SK-N-SH (cell line): ENCODE measurements at regions not wholly inside any gene's neighbourhood (a gene's known extent, or its start where the extent isn't known, plus 50 kb on each side); places are given as distances from the start of the nearest gene placed in this dataset.

ENCODE experiments used
- CTCF ChIA-PET: fragments of 300-600, 350-600 bp; formaldehyde crosslinking; extraction: SDS; loops from one replicate; lab custom pipeline; 2021; lab: Yijun Ruan, JAX
- POLR2A ChIA-PET: fragments of 350-600 bp; sonication (Branson Sonifier 250); formaldehyde crosslinking; extraction: SDS; loops from one replicate; lab custom pipeline; 2020; ENCODE audit warnings: antibody characterized with exemption, inconsistent platforms; lab: Yijun Ruan, JAX
- DNase-seq: peaks from one replicate; pipeline ENCODE4 v3.0.0; 2012
- H2AFZ ChIP-seq: fragments of 200-600 bp; sonication (generic); 2 replicates; pipeline ENCODE4 v1.8.1; 2016; ENCODE audit warnings: antibody characterized with exemption, mild to moderate bottlenecking, low read depth
- H3F3A ChIP-seq: fragments of 200-600 bp; sonication (generic); replicated peaks from 2 replicates; pipeline ENCODE3; 2016; ENCODE audit warnings: antibody characterized with exemption, mild to moderate bottlenecking; ENCODE audit not compliant: insufficient read depth
- H3K27ac ChIP-seq, 2 experiments: fragments of 200-500 bp in 1 of 2; fragments of 200-600 bp in 1 of 2; sonication (Bioruptor generic) in 1 of 2; sonication (generic), shearing (Covaris generic) in 1 of 2; 2 replicates each; pipeline versions ENCODE4 v1.5.1 to v1.6.1; 2014 to 2016; ENCODE audit warnings: low read depth in 2 of 2, inconsistent platforms in 1 of 2, low read length in 1 of 2, mild to moderate bottlenecking in 1 of 2, mixed read lengths in 1 of 2
- H3K27me3 ChIP-seq: fragments of 200-600 bp; sonication (generic), shearing (Covaris generic); 2 replicates; pipeline ENCODE4 v1.6.1; 2016; ENCODE audit warnings: mixed run types; ENCODE audit not compliant: insufficient read depth
- H3K36me3 ChIP-seq, 2 experiments: fragments of 200-500 bp in 1 of 2; fragments of 200-600 bp in 1 of 2; sonication (Bioruptor generic) in 1 of 2; sonication (generic) in 1 of 2; replicated peaks in 1 of 2; 2 replicates each; pipeline versions ENCODE3 to v1.5.1; 2014 to 2016; ENCODE audit warnings: low read length in 1 of 2, mild to moderate bottlenecking in 1 of 2; ENCODE audit not compliant: insufficient read depth in 2 of 2, control insufficient read depth in 1 of 2
- H3K4me1 ChIP-seq, 2 experiments: fragments of 200-500 bp in 1 of 2; fragments of 200-600 bp in 1 of 2; sonication (Bioruptor generic) in 1 of 2; sonication (generic), shearing (Covaris generic) in 1 of 2; 2 replicates each; pipeline versions ENCODE4 v1.5.1 to v1.6.1; 2014 to 2016; ENCODE audit warnings: low read depth in 1 of 2, low read length in 1 of 2, mixed run types in 1 of 2; ENCODE audit not compliant: insufficient read depth in 2 of 2, control insufficient read depth in 1 of 2
- H3K4me2 ChIP-seq: fragments of 200-600 bp; sonication (generic), shearing (Covaris generic); 2 replicates; pipeline ENCODE4 v1.6.1; 2017; ENCODE audit warnings: mixed run types
- H3K4me3 ChIP-seq, 2 experiments: fragments of 200-500 bp in 1 of 2; fragments of 200-600 bp in 1 of 2; sonication (Bioruptor generic) in 1 of 2; sonication (generic), shearing (Covaris generic) in 1 of 2; 2 replicates each; pipeline versions ENCODE4 v1.5.1 to v1.8.1; 2014 to 2016; ENCODE audit warnings: low read depth in 2 of 2, inconsistent platforms in 1 of 2, low read length in 1 of 2, mild to moderate bottlenecking in 1 of 2, mixed read lengths in 1 of 2, moderate library complexity in 1 of 2
- H3K79me2 ChIP-seq: fragments of 200-600 bp; sonication (generic); 2 replicates; pipeline ENCODE4 v1.8.1; 2017; ENCODE audit warnings: mild to moderate bottlenecking; ENCODE audit not compliant: insufficient read depth
- H3K9ac ChIP-seq: fragments of 200-600 bp; sonication (generic); 2 replicates; pipeline ENCODE4 v1.6.1; 2017; ENCODE audit warnings: mixed run types
- H3K9me2 ChIP-seq: fragments of 200-600 bp; sonication (generic); 2 replicates; pipeline ENCODE4 v1.6.1; 2017; ENCODE audit warnings: mixed run types
- H3K9me3 ChIP-seq: fragments of 200-600 bp; sonication (generic); 2 replicates; pipeline ENCODE4 v1.6.1; 2017; ENCODE audit warnings: mixed run types, mild to moderate bottlenecking, moderate library complexity
- H4K20me1 ChIP-seq: fragments of 200-600 bp; sonication (generic); 2 replicates; pipeline ENCODE4 v1.6.1; 2017; ENCODE audit warnings: mild to moderate bottlenecking, mixed run types; ENCODE audit not compliant: insufficient read depth
- CHD2 ChIP-seq: fragments of 150-350 bp; IDR thresholded peaks from 2 replicates; pipeline ENCODE4 v1.6.1; 2018; ENCODE audit warnings: low read length; ENCODE audit not compliant: partially characterized antibody
- FOXJ3 ChIP-seq: sonication (generic); formaldehyde crosslinking; IDR thresholded peaks from 2 replicates; pipeline ENCODE4 v1.5.1; 2020; ENCODE audit warnings: mild to moderate bottlenecking, missing genetic modification reagents
- GABPA ChIP-seq: IDR thresholded peaks from 2 replicates; pipeline ENCODE4 v1.4.0; 2012; ENCODE audit warnings: low read depth, mild to moderate bottlenecking
- GATA2 ChIP-seq: sonication (generic); formaldehyde crosslinking; IDR thresholded peaks from 2 replicates; pipeline ENCODE4 v1.5.0; 2020; ENCODE audit warnings: mild to moderate bottlenecking, missing genetic modification reagents
- MEF2A ChIP-seq: IDR thresholded peaks from 2 replicates; pipeline ENCODE4 v1.4.0; 2012; ENCODE audit warnings: low read depth, borderline replicate concordance
- NFIC ChIP-seq: IDR thresholded peaks from 2 replicates; pipeline ENCODE4 v1.4.0; 2012; ENCODE audit warnings: borderline replicate concordance
- RAD21 ChIP-seq: IDR thresholded peaks from 2 replicates; pipeline ENCODE4 v1.6.1; 2012; ENCODE audit warnings: mild to moderate bottlenecking, low read length
- TAF1 ChIP-seq: IDR thresholded peaks from 2 replicates; pipeline ENCODE4 v1.6.1; 2012; ENCODE audit warnings: low read depth, mild to moderate bottlenecking, low read length, moderate library complexity, borderline replicate concordance
- TCF12 ChIP-seq: IDR thresholded peaks from 2 replicates; pipeline ENCODE4 v1.4.0; 2012
- YY1 ChIP-seq: IDR thresholded peaks from 2 replicates; pipeline ENCODE4 v1.4.0; 2012; ENCODE audit warnings: low read depth, mild to moderate bottlenecking
- WGBS: methylation state at CpG from one replicate; pipeline ENCODE4 v1.1.6; 2017; ENCODE audit warnings: low lambda C conversion rate; 5-methylcytosine and 5-hydroxymethylcytosine counted together
- TF ChIP-seq, protein P1 (sequence below): IDR thresholded peaks from 2 replicates; pipeline ENCODE4; 2012
- TF ChIP-seq, protein P2 (sequence below): IDR thresholded peaks from 2 replicates; pipeline ENCODE4 v1.4.0; 2012; ENCODE audit warnings: low read depth
- TF ChIP-seq, protein P3 (sequence below): IDR thresholded peaks from 2 replicates; pipeline ENCODE4 v1.6.1; 2012; ENCODE audit warnings: mild to moderate bottlenecking, low read depth, low read length, moderate library complexity
- TF ChIP-seq, protein P4 (sequence below): IDR thresholded peaks from 2 replicates; pipeline ENCODE4 v1.4.0; 2012; ENCODE audit warnings: low read depth, borderline replicate concordance

DNA sequence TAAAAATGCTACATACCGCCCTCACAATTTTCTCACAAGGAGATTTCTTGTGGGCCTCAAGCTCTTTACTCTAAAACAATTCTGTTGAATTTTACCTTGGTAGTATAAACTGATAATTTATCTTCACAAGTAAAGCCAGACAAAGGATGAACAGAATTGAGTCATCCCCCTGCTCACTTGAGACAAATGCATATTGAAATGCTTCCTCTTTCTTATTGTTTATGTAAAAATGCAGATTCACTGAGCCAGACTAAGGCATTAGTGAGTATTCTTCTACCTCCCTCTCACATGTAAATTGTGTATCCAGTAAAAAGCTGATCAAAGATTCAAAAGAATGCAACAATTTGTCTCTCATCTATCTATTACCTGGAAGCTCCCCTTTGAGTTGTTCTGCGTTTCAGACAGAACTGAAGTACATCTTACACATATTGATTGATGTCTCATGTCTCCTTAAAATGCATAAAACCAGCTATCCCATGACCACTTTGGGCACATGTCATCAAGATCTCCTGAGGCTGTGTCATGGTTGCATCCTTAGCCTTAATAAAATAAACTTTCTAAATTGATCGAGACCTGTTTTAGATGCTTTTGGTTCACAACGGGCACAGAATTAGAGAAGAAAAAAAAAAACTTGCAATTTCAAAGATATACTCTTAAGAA lies 743.1 kb upstream of the B3GALT2 start:
- POLR2A ChIA-PET = no interaction called here
- CTCF ChIA-PET = no interaction called here
- H3K27ac ChIP-seq = no peak overlapping the region
- H3K36me3 ChIP-seq = no peaks in the 10 kb centered on the region
- H3K9me3 ChIP-seq = no peaks in the 10 kb centered on the region
- no peak overlapping the region for H3K4me3 ChIP-seq
- no peak overlapping the region for H3K4me2 ChIP-seq
- no peaks in the 10 kb centered on the region for H3F3A ChIP-seq
- no peaks in the 10 kb centered on the region for H3K79me2 ChIP-seq
- H2AFZ ChIP-seq = no peak overlapping the region
- DNase-seq = no peak
- H3K9ac ChIP-seq = no peak overlapping the region
- H3K27me3 ChIP-seq = no peaks in the 10 kb centered on the region
- H3K9me2 ChIP-seq = no peaks in the 10 kb centered on the region
- no peak for TF ChIP-seq GABPA
- TF ChIP-seq, protein P1, sequence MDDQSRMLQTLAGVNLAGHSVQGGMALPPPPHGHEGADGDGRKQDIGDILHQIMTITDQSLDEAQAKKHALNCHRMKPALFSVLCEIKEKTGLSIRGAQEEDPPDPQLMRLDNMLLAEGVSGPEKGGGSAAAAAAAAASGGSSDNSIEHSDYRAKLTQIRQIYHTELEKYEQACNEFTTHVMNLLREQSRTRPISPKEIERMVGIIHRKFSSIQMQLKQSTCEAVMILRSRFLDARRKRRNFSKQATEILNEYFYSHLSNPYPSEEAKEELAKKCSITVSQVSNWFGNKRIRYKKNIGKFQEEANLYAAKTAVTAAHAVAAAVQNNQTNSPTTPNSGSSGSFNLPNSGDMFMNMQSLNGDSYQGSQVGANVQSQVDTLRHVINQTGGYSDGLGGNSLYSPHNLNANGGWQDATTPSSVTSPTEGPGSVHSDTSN = peak; percentile 6; the same call in 1 of the 2 replicates
- H4K20me1 ChIP-seq = no peaks in the 10 kb centered on the region
- H3K4me1 ChIP-seq = no peaks in the 10 kb centered on the region; a peak in 1 of 4 replicates
- 25% methylated on average over 4 of the region's 4 CpGs for WGBS

DNA sequence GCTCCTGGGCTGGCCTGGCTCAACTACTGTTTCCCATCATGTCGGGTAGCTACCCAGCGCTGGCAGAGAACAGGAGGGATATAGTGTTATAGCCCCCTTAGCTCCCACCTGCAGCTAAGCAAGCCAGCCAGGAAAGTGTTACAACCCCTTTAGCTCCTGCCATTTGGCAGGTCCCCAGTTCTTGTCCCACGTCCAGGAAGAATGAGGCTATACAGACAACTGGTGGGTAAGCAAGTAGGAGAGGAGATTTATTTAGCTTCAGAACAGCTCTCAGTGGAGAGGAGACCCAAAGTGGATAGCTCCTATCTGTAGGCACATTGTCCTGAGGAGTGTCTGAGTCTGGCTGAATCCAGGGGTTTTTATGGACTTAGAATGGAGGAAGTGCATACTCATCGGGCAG lies 741.1 kb upstream of the B3GALT2 start:
- Histone ChIP-seq H3K9me3 (no peaks in the 10 kb centered on the region), H3K4me1 (no peaks in the 10 kb centered on the region; a peak in 1 of 4 replicates), H3K9me2 (no peaks in the 10 kb centered on the region), H2AFZ (no peak overlapping the region), H3K36me3 (no peaks in the 10 kb centered on the region), H3K4me2 (no peak overlapping the region), H4K20me1 (no peaks in the 10 kb centered on the region), H3K4me3 (no peak overlapping the region), H3K27me3 (no peaks in the 10 kb centered on the region), H3K9ac (no peak overlapping the region), H3K79me2 (no peaks in the 10 kb centered on the region), H3F3A (no peaks in the 10 kb centered on the region), H3K27ac (no peak overlapping the region)
- DNase-seq = no peak
- ChIA-PET CTCF (no interaction called here), POLR2A (no interaction called here)
- TF ChIP-seq TAF1 (no peak), YY1 (no peak), GATA2 (no peak), RAD21 (no peak), GABPA (no peak)
- WGBS = 45% methylated on average over 4 of the region's 4 CpGs

DNA sequence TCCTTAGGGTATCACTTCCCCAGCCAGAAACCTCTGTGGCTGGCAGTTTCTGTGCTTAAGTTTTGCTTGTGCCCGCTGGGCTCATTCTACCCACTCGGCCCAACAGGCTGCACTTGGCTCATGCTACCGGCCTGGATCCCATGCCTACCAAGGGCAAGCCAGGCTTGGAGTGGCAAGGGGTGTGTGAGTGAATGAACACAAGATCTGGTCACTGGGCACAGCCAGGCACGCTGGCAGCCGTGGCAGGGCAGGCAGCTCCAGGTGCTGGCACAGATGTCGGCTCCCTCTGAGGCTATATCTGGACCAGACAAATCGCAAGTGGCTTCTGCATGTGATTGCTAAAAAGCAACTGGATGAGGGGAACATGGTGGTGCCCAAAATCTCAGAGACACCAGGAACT lies 740.5 kb upstream of the B3GALT2 start:
- Histone ChIP-seq H2AFZ (no peak overlapping the region), H3K4me3 (no peak overlapping the region), H4K20me1 (no peaks in the 10 kb centered on the region), H3K4me2 (no peak overlapping the region), H3F3A (no peaks in the 10 kb centered on the region), H3K4me1 (no peaks in the 10 kb centered on the region), H3K27ac (no peak overlapping the region), H3K27me3 (no peaks in the 10 kb centered on the region), H3K9me2 (no peaks in the 10 kb centered on the region), H3K79me2 (no peaks in the 10 kb centered on the region), H3K36me3 (no peaks in the 10 kb centered on the region), H3K9me3 (no peaks in the 10 kb centered on the region), H3K9ac (no peak overlapping the region)
- ChIA-PET POLR2A (no interaction called here), CTCF (no interaction called here)
- WGBS = 18% methylated on average over 7 of the region's 7 CpGs
- TF ChIP-seq, protein P2, sequence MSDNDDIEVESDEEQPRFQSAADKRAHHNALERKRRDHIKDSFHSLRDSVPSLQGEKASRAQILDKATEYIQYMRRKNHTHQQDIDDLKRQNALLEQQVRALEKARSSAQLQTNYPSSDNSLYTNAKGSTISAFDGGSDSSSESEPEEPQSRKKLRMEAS = no peak
- TF ChIP-seq, protein P3, sequence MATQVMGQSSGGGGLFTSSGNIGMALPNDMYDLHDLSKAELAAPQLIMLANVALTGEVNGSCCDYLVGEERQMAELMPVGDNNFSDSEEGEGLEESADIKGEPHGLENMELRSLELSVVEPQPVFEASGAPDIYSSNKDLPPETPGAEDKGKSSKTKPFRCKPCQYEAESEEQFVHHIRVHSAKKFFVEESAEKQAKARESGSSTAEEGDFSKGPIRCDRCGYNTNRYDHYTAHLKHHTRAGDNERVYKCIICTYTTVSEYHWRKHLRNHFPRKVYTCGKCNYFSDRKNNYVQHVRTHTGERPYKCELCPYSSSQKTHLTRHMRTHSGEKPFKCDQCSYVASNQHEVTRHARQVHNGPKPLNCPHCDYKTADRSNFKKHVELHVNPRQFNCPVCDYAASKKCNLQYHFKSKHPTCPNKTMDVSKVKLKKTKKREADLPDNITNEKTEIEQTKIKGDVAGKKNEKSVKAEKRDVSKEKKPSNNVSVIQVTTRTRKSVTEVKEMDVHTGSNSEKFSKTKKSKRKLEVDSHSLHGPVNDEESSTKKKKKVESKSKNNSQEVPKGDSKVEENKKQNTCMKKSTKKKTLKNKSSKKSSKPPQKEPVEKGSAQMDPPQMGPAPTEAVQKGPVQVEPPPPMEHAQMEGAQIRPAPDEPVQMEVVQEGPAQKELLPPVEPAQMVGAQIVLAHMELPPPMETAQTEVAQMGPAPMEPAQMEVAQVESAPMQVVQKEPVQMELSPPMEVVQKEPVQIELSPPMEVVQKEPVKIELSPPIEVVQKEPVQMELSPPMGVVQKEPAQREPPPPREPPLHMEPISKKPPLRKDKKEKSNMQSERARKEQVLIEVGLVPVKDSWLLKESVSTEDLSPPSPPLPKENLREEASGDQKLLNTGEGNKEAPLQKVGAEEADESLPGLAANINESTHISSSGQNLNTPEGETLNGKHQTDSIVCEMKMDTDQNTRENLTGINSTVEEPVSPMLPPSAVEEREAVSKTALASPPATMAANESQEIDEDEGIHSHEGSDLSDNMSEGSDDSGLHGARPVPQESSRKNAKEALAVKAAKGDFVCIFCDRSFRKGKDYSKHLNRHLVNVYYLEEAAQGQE = no peak
- TF ChIP-seq MEF2A (no peak), NFIC (no peak), TCF12 (no peak), CHD2 (no peak), FOXJ3 (CRISPR knock-in tag) (no peak)
- TF ChIP-seq, protein P4, sequence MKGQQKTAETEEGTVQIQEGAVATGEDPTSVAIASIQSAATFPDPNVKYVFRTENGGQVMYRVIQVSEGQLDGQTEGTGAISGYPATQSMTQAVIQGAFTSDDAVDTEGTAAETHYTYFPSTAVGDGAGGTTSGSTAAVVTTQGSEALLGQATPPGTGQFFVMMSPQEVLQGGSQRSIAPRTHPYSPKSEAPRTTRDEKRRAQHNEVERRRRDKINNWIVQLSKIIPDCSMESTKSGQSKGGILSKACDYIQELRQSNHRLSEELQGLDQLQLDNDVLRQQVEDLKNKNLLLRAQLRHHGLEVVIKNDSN = no peak
- TF ChIP-seq, protein P1 = no peak
- no peak for DNase-seq
